Prostate gland (tissue), 2 donors: ENCODE measurements at regions not wholly inside any gene's neighbourhood (a gene's known extent, or its start where the extent isn't known, plus 50 kb on each side); places are given as distances from the start of the nearest gene placed in this dataset.

Experiments used
- DNase-seq: peaks from one replicate; pipeline ENCODE4 v3.0.0-alpha.2; 2019; ENCODE audit warnings: low spot score
- H3K27ac ChIP-seq, 2 donors: fragments of 200-600 bp; sonication (generic); 2 replicates each; pipeline ENCODE4 v1.5.1; 2017 to 2019
- H3K27me3 ChIP-seq: fragments of 200-600 bp; sonication (generic); replicated peaks from 2 replicates; pipeline ENCODE4 v1.5.1; 2019; ENCODE audit not compliant: insufficient read depth
- H3K36me3 ChIP-seq, 2 donors: fragments of 200-600 bp; sonication (generic); 1 replicate in 1 of 2; 2 replicates in 1 of 2; pipeline versions ENCODE4 v1.5.1 to v1.8.1; 2017 to 2019
- H3K4me1 ChIP-seq: fragments of 200-600 bp; sonication (generic); replicated peaks from 2 replicates; pipeline ENCODE4 v1.5.1; 2019
- H3K4me3 ChIP-seq, 2 donors: fragments of 200-600 bp; sonication (generic); 2 replicates each; pipeline ENCODE4 v1.5.1; 2017 to 2019
- H3K9me3 ChIP-seq: fragments of 200-600 bp; sonication (generic); 2 replicates; pipeline ENCODE4 v1.5.1; 2017
- POLR2A ChIP-seq: fragments of 450-650 bp; IDR thresholded peaks from one replicate; pipeline ENCODE4 v1.6.1; 2016; ENCODE audit warnings: antibody characterized with exemption, mild to moderate bottlenecking
- POLR2AphosphoS5 ChIP-seq: sonication (generic); formaldehyde crosslinking; IDR thresholded peaks from one replicate; pipeline ENCODE4 v1.6.1; 2017; ENCODE audit warnings: antibody characterized with exemption
- WGBS: methylation state at CpG from one replicate; pipeline ENCODE4 v1.1.5; 2018; 5-methylcytosine and 5-hydroxymethylcytosine counted together
- intact Hi-C: fragments of 100-400 bp; cut with DNase I; formaldehyde crosslinking; loops from one replicate; pipeline ENCODE4 v1.14.2; 2022
- TF ChIP-seq, protein P1 (sequence below), 4 experiments: fragments of 200-600 bp in 2 of 4; fragments of 450-650 bp in 2 of 4; sonication (generic) in 2 of 4; IDR thresholded peaks; 1 replicate in 3 of 4; 2 replicates in 1 of 4; pipeline ENCODE4 v1.5.1; 2016 to 2019; ENCODE audit warnings: antibody characterized with exemption in 4 of 4, mild to moderate bottlenecking in 2 of 4, moderate library complexity in 2 of 4

DNA sequence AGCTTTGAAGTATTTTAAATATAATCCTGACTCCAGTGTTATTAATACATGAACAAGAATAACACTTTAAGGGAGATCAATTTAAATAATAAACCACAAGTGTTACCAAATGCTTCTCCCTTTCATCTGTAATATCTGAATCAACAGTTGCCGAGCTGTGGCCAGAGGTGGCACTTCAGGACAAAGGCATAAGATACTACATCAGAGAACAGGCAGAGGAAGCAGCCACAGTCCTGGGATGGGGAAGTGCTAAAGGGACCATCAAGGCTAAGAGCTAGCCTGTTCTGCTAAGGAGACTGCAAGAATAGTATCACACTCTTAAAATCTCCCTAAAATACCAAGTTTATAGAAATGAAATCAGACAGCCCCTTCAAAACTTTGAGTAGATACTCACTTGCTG is 378.2 kb upstream of the PRKCQ start:
- H3K4me3 ChIP-seq = no peak overlapping the region
- no peaks in the 10 kb centered on the region for H3K27me3 ChIP-seq
- intact Hi-C loops = no loop called here
- no peak for DNase-seq
- H3K27ac ChIP-seq = no peak overlapping the region
- TF ChIP-seq, protein P1, sequence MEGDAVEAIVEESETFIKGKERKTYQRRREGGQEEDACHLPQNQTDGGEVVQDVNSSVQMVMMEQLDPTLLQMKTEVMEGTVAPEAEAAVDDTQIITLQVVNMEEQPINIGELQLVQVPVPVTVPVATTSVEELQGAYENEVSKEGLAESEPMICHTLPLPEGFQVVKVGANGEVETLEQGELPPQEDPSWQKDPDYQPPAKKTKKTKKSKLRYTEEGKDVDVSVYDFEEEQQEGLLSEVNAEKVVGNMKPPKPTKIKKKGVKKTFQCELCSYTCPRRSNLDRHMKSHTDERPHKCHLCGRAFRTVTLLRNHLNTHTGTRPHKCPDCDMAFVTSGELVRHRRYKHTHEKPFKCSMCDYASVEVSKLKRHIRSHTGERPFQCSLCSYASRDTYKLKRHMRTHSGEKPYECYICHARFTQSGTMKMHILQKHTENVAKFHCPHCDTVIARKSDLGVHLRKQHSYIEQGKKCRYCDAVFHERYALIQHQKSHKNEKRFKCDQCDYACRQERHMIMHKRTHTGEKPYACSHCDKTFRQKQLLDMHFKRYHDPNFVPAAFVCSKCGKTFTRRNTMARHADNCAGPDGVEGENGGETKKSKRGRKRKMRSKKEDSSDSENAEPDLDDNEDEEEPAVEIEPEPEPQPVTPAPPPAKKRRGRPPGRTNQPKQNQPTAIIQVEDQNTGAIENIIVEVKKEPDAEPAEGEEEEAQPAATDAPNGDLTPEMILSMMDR (IDR thresholded peaks at IDR 0.05) = no peak
- TF ChIP-seq POLR2A (no peak), POLR2AphosphoS5 (no peak)
- WGBS = 26% methylated on average over 1 of the region's 1 CpG
- H3K36me3 ChIP-seq = no peaks in the 10 kb centered on the region
- no peaks in the 10 kb centered on the region for H3K4me1 ChIP-seq
- no peaks in the 10 kb centered on the region for H3K9me3 ChIP-seq

DNA sequence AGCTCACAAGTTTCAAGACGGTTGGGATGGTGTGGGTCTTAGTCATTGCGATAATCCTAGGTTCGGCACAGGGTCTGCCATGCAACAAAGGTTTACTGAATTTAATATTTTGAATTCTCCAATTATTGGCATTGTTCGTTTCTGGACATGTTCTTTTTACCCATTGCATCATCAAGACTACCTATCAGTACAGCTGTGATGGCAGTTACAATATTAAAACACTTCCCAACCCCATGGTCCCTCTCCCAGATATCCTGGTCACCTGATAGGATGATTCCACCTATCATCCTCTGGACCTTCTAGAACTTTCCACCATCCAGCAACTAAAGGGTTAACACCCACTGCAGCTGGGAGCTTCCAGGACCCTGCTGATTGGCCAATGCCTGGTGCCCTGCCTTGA is 377.8 kb upstream of the PRKCQ start:
- no peaks in the 10 kb centered on the region for H3K27me3 ChIP-seq
- intact Hi-C loops = no loop called here
- no peaks in the 10 kb centered on the region for H3K9me3 ChIP-seq
- H3K4me1 ChIP-seq = no peaks in the 10 kb centered on the region
- WGBS = 92% methylated on average over 4 of the region's 4 CpGs
- no peak overlapping the region for H3K4me3 ChIP-seq
- no peak for DNase-seq
- H3K36me3 ChIP-seq = no peaks in the 10 kb centered on the region
- H3K27ac ChIP-seq = no peak overlapping the region
- TF ChIP-seq, protein P1 (IDR thresholded peaks at IDR 0.05) = no peak
- TF ChIP-seq POLR2AphosphoS5 (no peak), POLR2A (no peak)

DNA sequence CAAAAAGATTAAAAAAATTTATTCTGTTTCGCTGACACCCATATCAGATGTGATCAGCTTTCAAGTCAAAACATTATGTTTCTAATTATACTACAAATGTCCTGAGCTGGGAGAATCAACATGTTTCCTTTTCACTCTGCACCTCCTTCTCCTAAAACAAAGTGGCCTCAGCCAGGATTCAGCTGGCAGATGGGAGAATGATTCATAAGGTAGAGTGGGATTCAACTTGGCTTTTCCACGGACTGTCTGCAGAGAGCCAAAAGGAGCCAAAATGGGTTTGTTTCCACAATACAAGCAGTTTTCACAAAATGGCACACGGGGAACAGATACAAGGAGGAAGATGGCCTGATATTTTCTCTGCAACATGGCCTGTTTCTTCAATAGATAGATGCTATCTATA is 376.5 kb upstream of the PRKCQ start:
- Histone ChIP-seq H3K27ac (no peak overlapping the region), H3K4me1 (no peaks in the 10 kb centered on the region), H3K27me3 (no peaks in the 10 kb centered on the region), H3K9me3 (no peaks in the 10 kb centered on the region), H3K4me3 (no peak overlapping the region), H3K36me3 (no peaks in the 10 kb centered on the region)
- intact Hi-C loops = no loop called here
- DNase-seq = no peak
- no peak for TF ChIP-seq POLR2AphosphoS5
- no peak for TF ChIP-seq POLR2A
- WGBS = 64% methylated on average over 3 of the region's 3 CpGs

DNA sequence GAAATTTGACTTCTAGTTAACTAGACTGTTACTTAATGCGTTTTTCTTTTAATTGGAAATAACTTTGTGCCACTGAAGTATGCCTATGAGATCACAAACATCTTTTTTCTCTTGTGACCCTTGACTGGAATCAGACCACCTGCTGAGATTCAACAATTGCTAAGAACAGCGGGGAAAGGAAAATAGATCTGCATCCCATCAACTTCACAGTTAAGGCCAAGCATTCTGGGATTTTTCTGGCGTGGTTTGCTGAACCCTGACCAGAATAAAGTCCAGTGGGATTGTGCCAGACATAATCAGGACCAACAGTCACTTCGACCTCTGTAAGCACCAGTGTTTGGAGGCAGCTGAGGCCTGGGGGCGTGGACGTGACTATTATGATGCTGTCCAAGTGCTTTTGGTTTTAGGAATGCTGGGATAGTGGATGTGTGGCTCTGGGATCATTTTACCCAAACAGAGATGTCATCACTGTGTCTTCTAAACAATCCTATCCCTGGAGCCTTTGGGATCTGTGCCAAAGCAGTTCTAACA is 373.3 kb upstream of the PRKCQ start:
- H3K4me3 ChIP-seq = no peak overlapping the region
- H3K27ac ChIP-seq = no peak overlapping the region
- no peaks in the 10 kb centered on the region for H3K9me3 ChIP-seq
- H3K4me1 ChIP-seq = no peaks in the 10 kb centered on the region
- no peaks in the 10 kb centered on the region for H3K27me3 ChIP-seq
- no peaks in the 10 kb centered on the region for H3K36me3 ChIP-seq
- intact Hi-C loops = no loop called here
- TF ChIP-seq POLR2AphosphoS5 = no peak
- TF ChIP-seq POLR2A = no peak
- TF ChIP-seq, protein P1 (IDR thresholded peaks at IDR 0.05) = no peak
- no peak for DNase-seq
- WGBS = 67% methylated on average over 6 of the region's 6 CpGs

DNA sequence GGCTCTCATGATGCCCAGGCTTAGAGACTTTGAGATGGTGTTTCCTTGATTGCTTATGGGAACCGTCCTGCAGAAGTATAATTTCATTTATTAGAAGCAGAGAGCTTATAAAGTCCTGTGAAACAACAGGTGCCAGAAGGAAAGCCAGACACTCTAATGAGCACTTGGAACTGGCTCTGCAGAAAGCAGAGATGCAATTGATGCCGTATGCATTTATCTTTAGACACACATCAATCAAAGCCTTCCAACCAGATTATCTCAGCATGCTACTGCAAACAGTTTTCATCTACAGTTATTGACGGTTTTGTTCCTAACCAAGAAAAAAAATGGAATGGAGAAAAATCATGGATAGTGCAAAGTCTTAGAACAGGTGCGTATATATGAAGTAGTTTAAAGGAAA is 371.7 kb upstream of the PRKCQ start:
- Histone ChIP-seq H3K9me3 (no peaks in the 10 kb centered on the region), H3K4me3 (no peak overlapping the region), H3K27me3 (no peaks in the 10 kb centered on the region), H3K36me3 (no peaks in the 10 kb centered on the region), H3K4me1 (no peaks in the 10 kb centered on the region), H3K27ac (no peak overlapping the region)
- no peak for DNase-seq
- intact Hi-C loops = no loop called here
- no peak for TF ChIP-seq POLR2AphosphoS5
- TF ChIP-seq POLR2A = no peak
- TF ChIP-seq, protein P1 (IDR thresholded peaks at IDR 0.05) = no peak
- WGBS = 80% methylated on average over 4 of the region's 4 CpGs
